ENCODE measurements at regions not wholly inside any gene's neighbourhood (a gene's known extent, or its start where the extent isn't known, plus 50 kb on each side); places are given as distances from the start of the nearest gene placed in this dataset.
"Not testable (repeated sequence)": the region's sequence is repeated elsewhere in the genome, so short reads cannot be mapped to it uniquely, and the experiment has no call there.

DNA sequence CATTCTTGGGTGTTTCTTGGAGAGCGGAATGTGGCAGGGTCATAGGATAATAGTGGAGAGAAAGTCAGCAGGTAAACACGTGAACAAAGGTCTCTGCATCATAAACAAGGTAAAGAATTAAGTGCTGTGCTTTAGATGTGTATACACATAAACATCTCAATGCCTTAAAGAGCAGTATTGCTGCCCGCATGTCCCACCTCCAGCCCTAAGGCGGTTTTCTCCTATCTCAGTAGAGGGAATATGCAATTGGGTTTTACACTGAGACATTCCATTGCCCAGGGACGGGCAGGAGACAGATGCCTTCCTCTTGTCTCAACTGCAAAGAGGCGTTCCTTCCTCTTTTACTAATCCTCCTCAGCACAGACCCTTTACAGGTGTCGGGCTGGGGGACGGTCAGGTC, 492.6 kb upstream of the ATXN8OS start:
- H3K4me2 ChIP-seq (ENCODE audit: insufficient read depth in 1 of 2, low read depth in 2 of 2, low read length in 2 of 2); H4K8ac ChIP-seq (ENCODE audit: extremely low read depth, insufficient read depth, low read length); H3K4ac ChIP-seq (replicated peaks; ENCODE audit: insufficient read length, low read depth, low read length); H3K4me3 ChIP-seq (ENCODE audit: extremely low read depth in 1 of 4, insufficient read depth in 2 of 4, low read depth in 3 of 4, low read length in 4 of 4); POLR2A ChIA-PET (ENCODE audit: partially characterized antibody); H3K79me2 ChIP-seq (ENCODE audit: control insufficient read depth in 1 of 2, insufficient read depth in 2 of 2, low read length in 2 of 2); H2AFZ ChIP-seq (ENCODE audit: low read length); H3K23me2 ChIP-seq (ENCODE audit: low read depth, low read length); CTCF ChIA-PET (ENCODE audit: partially characterized antibody); H2BK20ac ChIP-seq (ENCODE audit: low read length); H3K18ac ChIP-seq (ENCODE audit: extremely low read depth, low read length); H3K27me3 ChIP-seq (replicated peaks in 1 of 4; ENCODE audit: control insufficient read depth in 3 of 4, extremely low read depth in 1 of 4, insufficient read depth in 3 of 4, low read length in 3 of 4); H3K4me1 ChIP-seq (replicated peaks in 1 of 4; ENCODE audit: control insufficient read depth in 3 of 4, insufficient read depth in 4 of 4, low read length in 3 of 4); H2BK15ac ChIP-seq (ENCODE audit: low read length); H2BK5ac ChIP-seq (ENCODE audit: low read depth, low read length); H3K79me1 ChIP-seq (ENCODE audit: low read depth, low read length); H3K36me3 ChIP-seq (ENCODE audit: control insufficient read depth in 2 of 4, insufficient read depth in 4 of 4, low read length in 3 of 4); H2BK12ac ChIP-seq (ENCODE audit: low read depth, low read length); H2AK5ac ChIP-seq (ENCODE audit: low read depth, low read length); H4K91ac ChIP-seq (replicated peaks; ENCODE audit: insufficient read length, low read length); H3K9me3 ChIP-seq (ENCODE audit: insufficient read depth in 2 of 2, low read depth in 1 of 2, low read length in 1 of 2); H3K27ac ChIP-seq (ENCODE audit: low read depth, low read length); H2BK120ac ChIP-seq (replicated peaks; ENCODE audit: low read depth, low read length); H4K5ac ChIP-seq (ENCODE audit: insufficient read length, low read depth, low read length); DNase-seq (ENCODE audit: low read depth in 1 of 2, low spot score in 2 of 2); H3K9ac ChIP-seq (replicated peaks in 1 of 4; ENCODE audit: extremely low read depth in 1 of 4, low read depth in 3 of 4, low read length in 3 of 4); FAIRE-seq; H3K14ac ChIP-seq (ENCODE audit: insufficient read length); H4K20me1 ChIP-seq (replicated peaks in 1 of 2; ENCODE audit: control insufficient read depth in 1 of 2, insufficient read depth in 2 of 2, low read length in 2 of 2); H3K56ac ChIP-seq (replicated peaks; ENCODE audit: insufficient read length, low read depth, low read length); H3K23ac ChIP-seq (ENCODE audit: insufficient read length): not testable (repeated sequence)
- WGBS, 2 experiments (ENCODE audit: extremely low coverage in 1 of 2, insufficient coverage in 1 of 2, insufficient read length in 1 of 2, insufficient replicate concordance in 2 of 2, low coverage in 1 of 2, low lambda C conversion rate in 2 of 2, missing lambda C conversion rate in 1 of 2) = 86% methylated on average over 5 of the region's 8 CpGs; no CpG with 5 or more reads in 1 of the 2 experiments

Measured in H1 (cell line).